OCI-LY1 (cell line): ENCODE measurements at regions not wholly inside any gene's neighbourhood (a gene's known extent, or its start where the extent isn't known, plus 50 kb on each side); places are given as distances from the start of the nearest gene placed in this dataset.

Experiments
- H2AFZ ChIP-seq: fragments of 200-600 bp; sonication (generic), shearing (Covaris generic); 2 replicates; pipeline ENCODE4 v1.6.0; 2014; ENCODE audit warnings: antibody characterized with exemption, mild to moderate bottlenecking, low read length
- H3F3A ChIP-seq: fragments of 200-600 bp; sonication (generic), shearing (Covaris generic); 2 replicates; pipeline ENCODE4 v1.6.0; 2014; ENCODE audit warnings: mild to moderate bottlenecking, antibody characterized with exemption, low read length, moderate library complexity; ENCODE audit not compliant: insufficient read depth
- H3K27ac ChIP-seq: fragments of 200-600 bp; sonication (generic); 2 replicates; pipeline ENCODE4 v1.5.1; 2014; ENCODE audit warnings: low read length, mixed run types, mild to moderate bottlenecking, low read depth; ENCODE audit not compliant: poor library complexity, severe bottlenecking
- H3K27me3 ChIP-seq: fragments of 200-600 bp; sonication (generic); 2 replicates; pipeline ENCODE4 v1.6.0; 2014; ENCODE audit warnings: antibody characterized with exemption, mild to moderate bottlenecking, low read length, moderate library complexity; ENCODE audit not compliant: insufficient read depth
- H3K36me3 ChIP-seq: fragments of 200-600 bp; sonication (generic); 2 replicates; pipeline ENCODE4 v1.6.1; 2014; ENCODE audit warnings: mild to moderate bottlenecking, antibody characterized with exemption, low read length, moderate library complexity, mixed read lengths; ENCODE audit not compliant: insufficient read depth
- H3K4me1 ChIP-seq: fragments of 200-600 bp; sonication (generic); 2 replicates; pipeline ENCODE4 v1.5.1; 2014; ENCODE audit warnings: mild to moderate bottlenecking, low read length, moderate library complexity; ENCODE audit not compliant: insufficient read depth, severe bottlenecking
- H3K4me2 ChIP-seq: fragments of 200-600 bp; sonication (generic), shearing (Covaris generic); 2 replicates; pipeline ENCODE4 v1.6.1; 2014; ENCODE audit warnings: low read length
- H3K4me3 ChIP-seq: fragments of 200-600 bp; sonication (generic); 2 replicates; pipeline ENCODE4 v1.5.1; 2014; ENCODE audit warnings: low read length, low read depth, mild to moderate bottlenecking, mixed read lengths; ENCODE audit not compliant: poor library complexity, severe bottlenecking
- H3K79me2 ChIP-seq: fragments of 200-600 bp; shearing (Covaris generic); 2 replicates; pipeline ENCODE4 v1.6.1; 2016; ENCODE audit warnings: mixed run types, low read length, mixed read lengths; ENCODE audit not compliant: insufficient read depth
- H3K9ac ChIP-seq: fragments of 200-600 bp; sonication (generic), shearing (Covaris generic); 2 replicates; pipeline ENCODE4 v1.6.1; 2014; ENCODE audit warnings: mild to moderate bottlenecking, low read length, mixed read lengths
- H3K9me2 ChIP-seq: fragments of 200-600 bp; sonication (generic), shearing (Covaris generic); 2 replicates; pipeline ENCODE4 v1.6.1; 2014; ENCODE audit warnings: low read depth, mild to moderate bottlenecking, low read length, mixed read lengths
- H3K9me3 ChIP-seq: fragments of 200-600 bp; shearing (Covaris generic); 2 replicates; pipeline ENCODE4 v1.6.1; 2014; ENCODE audit warnings: low read length, mixed read lengths
- H4K20me1 ChIP-seq: fragments of 200-600 bp; sonication (generic), shearing (Covaris generic); 2 replicates; pipeline ENCODE4 v1.6.0; 2016; ENCODE audit warnings: mild to moderate bottlenecking, low read length; ENCODE audit not compliant: insufficient read depth
- CTCF ChIP-seq: fragments of 200-600 bp; sonication (generic), shearing (Covaris generic); IDR thresholded peaks from 2 replicates; pipeline ENCODE4 v1.5.1; 2017; ENCODE audit warnings: mild to moderate bottlenecking, antibody characterized with exemption, low read length, moderate library complexity, mixed read lengths
- EZH2 ChIP-seq: fragments of 200-600 bp; sonication (generic), shearing (Covaris generic); IDR thresholded peaks from 2 replicates; pipeline ENCODE4 v1.8.0; 2017; ENCODE audit warnings: borderline replicate concordance, mixed run types, mild to moderate bottlenecking, antibody characterized with exemption, low read length, moderate library complexity, mixed read lengths

DNA sequence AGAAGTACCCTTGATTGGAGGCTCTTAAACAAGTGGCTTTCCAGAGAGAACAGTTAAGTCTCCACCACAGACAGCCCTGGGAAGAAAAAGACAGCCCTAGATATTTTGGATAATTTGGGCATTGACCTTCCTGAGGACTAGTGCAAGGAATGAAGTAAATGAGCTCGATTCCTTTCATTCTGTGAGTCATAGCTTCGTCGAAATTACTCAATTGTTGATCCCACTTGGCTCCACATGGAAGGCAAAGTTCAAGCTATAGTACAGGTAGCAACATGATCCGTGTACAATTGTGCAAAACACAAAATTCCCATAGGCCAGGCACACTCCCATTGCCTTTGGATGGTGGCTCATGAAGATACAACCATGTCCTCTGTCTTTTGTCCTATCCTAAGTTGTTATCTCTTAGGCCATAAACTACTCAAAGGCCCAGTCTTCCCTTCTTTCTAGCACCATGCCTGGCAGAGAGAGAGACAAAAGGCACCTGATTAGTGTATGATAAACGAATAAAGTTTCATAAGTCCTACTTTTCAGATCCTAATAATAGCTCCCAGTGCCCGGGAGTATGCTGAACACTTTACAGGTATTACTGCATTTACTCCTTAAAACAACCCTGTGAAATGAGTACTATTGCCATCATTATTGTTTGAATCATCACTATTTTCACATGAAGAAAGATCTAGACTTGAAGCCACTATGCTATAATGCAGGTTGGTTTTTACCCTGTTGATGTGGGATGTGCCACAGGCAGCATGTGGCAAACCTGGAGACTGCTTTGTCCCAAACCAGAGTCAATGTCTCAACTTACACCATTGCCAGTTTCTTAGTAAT is 116.7 kb upstream of the RANBP3L start:
- Histone ChIP-seq H3K27me3 (no peaks in the 10 kb centered on the region), H3K9me3 (no peaks in the 10 kb centered on the region), H3K9ac (no peak overlapping the region), H4K20me1 (no peaks in the 10 kb centered on the region), H3K4me3 (no peak overlapping the region), H3K9me2 (no peaks in the 10 kb centered on the region), H3K4me1 (no peaks in the 10 kb centered on the region), H3K4me2 (no peak overlapping the region), H3K36me3 (no peaks in the 10 kb centered on the region), H3K27ac (no peak overlapping the region), H2AFZ (no peak overlapping the region), H3K79me2 (no peaks in the 10 kb centered on the region), H3F3A (no peaks in the 10 kb centered on the region)
- TF ChIP-seq CTCF (no peak), EZH2 (no peak)

DNA sequence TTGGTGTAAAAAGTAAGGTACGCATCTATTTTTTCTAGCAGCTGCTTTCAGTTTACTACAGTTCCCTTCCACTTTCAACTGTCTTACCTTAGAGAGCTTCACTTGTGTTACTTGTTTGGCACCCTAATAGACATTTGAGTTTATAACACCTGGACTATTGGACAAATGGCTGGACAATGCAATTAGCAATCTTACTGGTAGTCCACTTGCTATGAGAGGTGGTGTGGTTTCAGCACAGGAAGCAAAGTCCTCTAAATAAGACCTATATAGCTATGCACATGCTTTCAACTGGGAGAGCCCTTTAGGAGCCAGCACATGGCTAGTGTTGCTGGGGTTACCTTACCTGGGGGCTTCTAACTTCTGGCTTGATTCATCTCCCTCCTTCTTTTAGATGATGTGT is 119.6 kb upstream of the RANBP3L start:
- no peaks in the 10 kb centered on the region for H4K20me1 ChIP-seq
- no peaks in the 10 kb centered on the region for H3K9me3 ChIP-seq
- H3K4me3 ChIP-seq, result no peak overlapping the region
- H3K27me3 ChIP-seq, result no peaks in the 10 kb centered on the region
- H3F3A ChIP-seq, result no peaks in the 10 kb centered on the region
- H3K79me2 ChIP-seq, result no peaks in the 10 kb centered on the region
- H3K9ac ChIP-seq, result no peak overlapping the region
- no peaks in the 10 kb centered on the region for H3K9me2 ChIP-seq
- no peaks in the 10 kb centered on the region for H3K36me3 ChIP-seq
- no peak overlapping the region for H3K4me2 ChIP-seq
- no peak overlapping the region for H3K27ac ChIP-seq
- TF ChIP-seq CTCF (no peak), EZH2 (no peak)
- no peaks in the 10 kb centered on the region for H3K4me1 ChIP-seq
- H2AFZ ChIP-seq, result no peak overlapping the region

DNA sequence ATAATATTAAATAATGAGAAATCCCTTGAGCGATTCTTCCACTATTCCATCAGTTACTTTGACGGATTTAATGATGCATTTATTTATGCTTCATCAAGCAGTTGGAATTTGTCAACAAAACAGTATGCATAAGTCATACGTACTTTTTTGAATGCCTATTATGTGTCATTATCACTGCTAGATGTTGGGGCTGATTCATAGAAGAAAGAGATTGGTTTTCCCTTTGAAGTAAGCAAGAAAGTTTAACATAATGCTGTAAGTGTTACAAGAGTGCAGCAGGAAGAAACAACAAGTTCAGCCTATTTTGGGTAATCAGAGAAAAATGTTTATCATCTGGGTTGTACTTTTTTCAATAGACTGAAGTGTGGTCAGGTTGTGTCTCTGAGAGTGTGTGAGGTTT is 121.2 kb upstream of the RANBP3L start:
- H3F3A ChIP-seq, result no peaks in the 10 kb centered on the region
- TF ChIP-seq CTCF (no peak), EZH2 (no peak)
- no peak overlapping the region for H3K27ac ChIP-seq
- H3K4me2 ChIP-seq, result no peak overlapping the region
- H3K9me3 ChIP-seq, result no peaks in the 10 kb centered on the region
- H2AFZ ChIP-seq, result no peak overlapping the region
- no peak overlapping the region for H3K9ac ChIP-seq
- no peak overlapping the region for H3K4me3 ChIP-seq
- H3K36me3 ChIP-seq, result no peaks in the 10 kb centered on the region
- no peaks in the 10 kb centered on the region for H3K9me2 ChIP-seq
- H3K27me3 ChIP-seq, result no peaks in the 10 kb centered on the region
- no peaks in the 10 kb centered on the region for H3K79me2 ChIP-seq
- H3K4me1 ChIP-seq, result no peaks in the 10 kb centered on the region
- no peaks in the 10 kb centered on the region for H4K20me1 ChIP-seq
